COLO668 (cell line): ENCODE measurements at regions not wholly inside any gene's neighbourhood (a gene's known extent, or its start where the extent isn't known, plus 50 kb on each side); places are given as distances from the start of the nearest gene placed in this dataset.
A peak's percentile ranks its signal among the peaks of the same experiment; 100 is the strongest.

ENCODE experiments used
- DNase-seq: peaks from one replicate; lab custom pipeline; 2025; ENCODE audit not compliant: unreplicated experiment; lab: John Stamatoyannopoulos, UW

- no peak for DNase-seq
These were observed 135.4 kb downstream of the TMEM17 start for GRCh38 chr2:62370321-62371250.

GRCh38 chr2:62369541-62370202, 136.3 kb downstream of the TMEM17 start:
- no peak for DNase-seq

GRCh38 chr2:62364791-62365528, 141.0 kb downstream of the TMEM17 start:
- no peak for DNase-seq

- no peak for DNase-seq
These were observed 142.8 kb downstream of the TMEM17 start for GRCh38 chr2:62363166-62363565.

GRCh38 chr2:62362561-62362960, 143.4 kb downstream of the TMEM17 start:
- no peak for DNase-seq

GRCh38 chr2:62361964-62362363, 144.0 kb downstream of the TMEM17 start:
- DNase-seq, result no peak

GRCh38 chr2:62354771-62355561, 151.0 kb downstream of the TMEM17 start:
- DNase-seq, result no peak

- DNase-seq, result no peak
These were observed 154.0 kb downstream of the TMEM17 start for GRCh38 chr2:62352031-62352430.

GRCh38 chr2:62349788-62350187, 153.9 kb downstream of the B3GNT2 start:
- no peak for DNase-seq

GRCh38 chr2:62348700-62349099, 152.8 kb downstream of the B3GNT2 start:
- no peak for DNase-seq

- no peak for DNase-seq
These were observed 151.8 kb downstream of the B3GNT2 start for GRCh38 chr2:62347563-62348270.

- peak; percentile 57 for DNase-seq
These were observed 148.6 kb downstream of the B3GNT2 start for GRCh38 chr2:62344472-62344871.

- DNase-seq, result no peak
These were observed 147.9 kb downstream of the B3GNT2 start for GRCh38 chr2:62343636-62344337.

GRCh38 chr2:62343206-62343605, 147.3 kb downstream of the B3GNT2 start:
- no peak for DNase-seq

GRCh38 chr2:62340994-62341484, 145.1 kb downstream of the B3GNT2 start:
- DNase-seq, result peak; percentile 88

GRCh38 chr2:62339837-62340236, 143.9 kb downstream of the B3GNT2 start:
- no peak for DNase-seq

- DNase-seq, result no peak
These were observed 143.5 kb downstream of the B3GNT2 start for GRCh38 chr2:62339413-62339812.

- DNase-seq, result no peak
These were observed 142.2 kb downstream of the B3GNT2 start for GRCh38 chr2:62338111-62338510.

GRCh38 chr2:62337403-62337802, 141.5 kb downstream of the B3GNT2 start:
- DNase-seq, result no peak
